Right cardiac atrium (tissue), 5 donors: ENCODE measurements at regions not wholly inside any gene's neighbourhood (a gene's known extent, or its start where the extent isn't known, plus 50 kb on each side); places are given as distances from the start of the nearest gene placed in this dataset.

Source experiments
- ATAC-seq, 2 donors: fragments of 200-7000 bp; cut with Tn5 transposase; one replicate each; pipeline versions ENCODE4 v1.8.0 to v1.9.1; 2020; ENCODE audit warnings: moderate library complexity in 2 of 2, mild to moderate bottlenecking in 1 of 2
- DNase-seq, 3 donors: peaks; one replicate each; pipeline ENCODE4 v3.0.0-alpha.2; 2020
- H3K27ac ChIP-seq: one replicate; pipeline ENCODE4 v1.5.1; 2013; ENCODE audit warnings: mild to moderate bottlenecking, low read length, control low read depth, moderate library complexity
- H3K27me3 ChIP-seq: one replicate; pipeline ENCODE4 v1.6.1; 2013; ENCODE audit not compliant: control insufficient read depth, insufficient read depth
- H3K4me1 ChIP-seq: one replicate; pipeline ENCODE4 v1.6.1; 2013; ENCODE audit warnings: low read length; ENCODE audit not compliant: control insufficient read depth, insufficient read depth
- H3K4me3 ChIP-seq: one replicate; pipeline ENCODE4 v1.5.1; 2013; ENCODE audit warnings: low read length, control low read depth
- H3K9me3 ChIP-seq: one replicate; pipeline ENCODE4 v1.6.1; 2013; ENCODE audit warnings: low read length; ENCODE audit not compliant: control insufficient read depth
- whole genome bisulfite sequencing: extraction: QIAGEN DNeasy Blood & Tissue Kit; methylation state at CpG from one replicate; pipeline ENCODE4 v1.1.7; 2013; 5-methylcytosine and 5-hydroxymethylcytosine counted together
- intact Hi-C, 4 donors: fragments of 100-400 bp; cut with DNase I; formaldehyde crosslinking; loops; one replicate each; pipeline versions ENCODE4 v1.11.0 to v1.14.0; 2022 to 2023
- donor health status: healthy with polysubstance abuse.
- donor health status: DM: no; HTN: yes; CAD: no.
- donor health status: DM: no; HTN: no; CAD: no.
- donor health status: DM: no; HTN: yes; CAD: no; lungs with severe emphysema.
- donor health status: DM: yes; HTN: yes; CAD: no.

DNA sequence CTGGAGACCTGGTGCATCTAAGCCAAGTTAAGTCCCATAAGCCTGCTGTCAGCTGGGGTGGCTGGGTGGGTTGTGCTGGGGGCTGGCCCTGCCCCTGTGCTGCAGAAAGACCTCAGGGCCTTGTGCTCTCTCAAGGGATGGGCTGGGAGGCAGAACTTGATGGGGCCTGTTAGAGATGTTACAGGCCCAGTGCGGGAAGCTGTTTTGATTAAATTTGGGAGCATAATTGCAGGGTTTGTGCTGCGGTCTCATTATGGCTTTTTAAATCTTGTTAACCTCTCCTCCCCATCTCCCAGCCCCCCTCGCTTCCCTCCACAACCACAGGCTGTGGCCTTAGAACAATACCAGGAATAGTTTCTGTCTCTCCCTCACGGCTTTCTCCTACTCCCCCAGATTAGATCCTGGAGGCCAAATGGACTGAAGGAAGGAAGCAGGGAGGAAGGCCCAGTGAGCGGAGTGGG lies 87.6 kb upstream of the TLE3 start:
- H3K9me3 ChIP-seq: no peaks in the 10 kb centered on the region
- H3K27me3 ChIP-seq: no peaks in the 10 kb centered on the region
- WGBS: 76% methylated on average over 5 of the region's 5 CpGs
- intact Hi-C loops: no loop called here
- H3K4me3 ChIP-seq: no peak overlapping the region
- H3K4me1 ChIP-seq: no peaks in the 10 kb centered on the region
- DNase-seq: no peak
- no peak for ATAC-seq
- H3K27ac ChIP-seq: no peak overlapping the region

DNA sequence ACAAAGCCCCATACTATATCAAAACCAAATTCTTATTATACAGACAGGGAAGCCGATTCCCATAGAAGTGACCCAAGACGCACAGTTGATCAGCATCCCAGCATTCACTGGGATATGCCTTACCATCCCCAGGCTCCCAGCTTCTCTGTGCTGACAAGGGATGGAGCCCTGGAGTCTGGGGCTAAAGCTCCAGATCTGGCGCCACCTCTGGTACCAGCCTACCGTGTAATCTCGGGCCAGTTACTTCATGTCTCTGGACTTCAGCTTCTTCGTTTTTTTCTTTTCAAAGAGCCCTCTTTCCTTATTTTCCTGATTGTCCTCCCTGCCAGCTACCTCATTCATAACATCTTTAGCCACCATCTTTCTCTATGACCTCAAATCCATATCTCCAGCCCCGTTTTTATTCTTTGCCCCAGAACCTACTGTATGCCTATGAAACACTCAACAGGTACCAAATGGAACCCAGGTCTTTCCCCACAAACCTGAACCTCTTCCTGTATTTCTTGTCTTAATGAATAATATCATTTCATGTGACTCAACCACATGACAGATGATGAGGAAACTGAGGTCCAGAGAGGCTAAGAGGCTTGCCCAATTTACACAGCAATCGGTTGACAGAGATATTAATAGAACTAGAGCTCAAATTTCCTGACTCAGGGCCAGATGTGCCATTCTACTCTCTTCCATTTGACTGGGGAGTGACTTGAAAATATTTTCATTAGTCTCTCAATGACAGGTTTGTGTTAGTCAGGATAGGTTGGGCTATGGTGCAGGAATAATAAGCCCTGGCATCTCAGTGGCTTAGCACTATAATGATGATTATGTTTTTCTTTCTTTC lies 85.4 kb upstream of the TLE3 start:
- Histone ChIP-seq H3K27me3 (no peaks in the 10 kb centered on the region), H3K4me3 (no peak overlapping the region), H3K9me3 (no peaks in the 10 kb centered on the region), H3K4me1 (no peaks in the 10 kb centered on the region), H3K27ac (no peak overlapping the region)
- 73% methylated on average over 8 of the region's 8 CpGs for WGBS
- intact Hi-C loops: no loop called here
- ATAC-seq (no peak), DNase-seq (peak in 1 of 3 donors; percentile 18)

DNA sequence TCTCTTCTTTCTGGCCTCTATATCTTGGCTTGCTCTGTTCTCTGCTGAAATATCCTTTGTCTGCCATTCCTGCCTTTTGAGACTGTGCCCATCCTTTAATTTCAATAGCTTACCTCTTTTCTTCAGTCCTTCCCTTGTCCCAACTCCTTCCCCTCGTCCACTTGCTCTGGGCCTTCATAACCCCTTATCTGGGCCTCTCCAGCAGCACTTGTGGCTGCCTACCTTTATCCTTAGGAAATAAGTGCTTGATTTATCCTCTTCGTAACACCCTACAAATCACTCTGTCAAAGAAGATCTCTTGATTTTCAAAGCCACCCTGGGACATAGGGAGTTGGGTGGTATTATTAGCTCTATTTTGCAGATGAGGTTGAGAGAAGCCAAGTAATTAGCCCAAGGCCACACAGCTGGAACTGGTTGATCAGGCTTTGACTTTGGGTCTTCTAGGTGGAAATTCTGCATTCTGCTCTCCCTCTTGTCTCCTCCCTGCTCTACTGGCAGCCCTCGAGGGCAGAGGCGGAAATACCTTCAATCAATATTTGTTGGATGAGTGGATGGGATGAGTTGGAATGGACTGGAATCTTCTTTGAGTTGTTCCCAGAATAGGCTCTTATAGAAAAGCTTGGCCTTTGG lies 84.0 kb upstream of the TLE3 start:
- Histone ChIP-seq H3K9me3 (no peaks in the 10 kb centered on the region), H3K4me1 (no peaks in the 10 kb centered on the region), H3K27ac (no peak overlapping the region), H3K27me3 (no peaks in the 10 kb centered on the region), H3K4me3 (no peak overlapping the region)
- 76% methylated on average over 4 of the region's 4 CpGs for WGBS
- DNase-seq (no peak), ATAC-seq (no peak)
- intact Hi-C loops: no loop called here

- Histone ChIP-seq H3K9me3 (no peaks in the 10 kb centered on the region), H3K4me1 (no peaks in the 10 kb centered on the region), H3K27ac (no peak overlapping the region), H3K4me3 (no peak overlapping the region), H3K27me3 (no peaks in the 10 kb centered on the region)
- ATAC-seq: peak; percentile 11 to 16
- peak in 1 of 3 donors; percentile 44 for DNase-seq
- WGBS: 84% methylated on average over 15 of the region's 15 CpGs
- intact Hi-C loops: no loop called here
Measured at GRCh38 chr15:70180186-70180875, 82.6 kb upstream of the TLE3 start.

DNA sequence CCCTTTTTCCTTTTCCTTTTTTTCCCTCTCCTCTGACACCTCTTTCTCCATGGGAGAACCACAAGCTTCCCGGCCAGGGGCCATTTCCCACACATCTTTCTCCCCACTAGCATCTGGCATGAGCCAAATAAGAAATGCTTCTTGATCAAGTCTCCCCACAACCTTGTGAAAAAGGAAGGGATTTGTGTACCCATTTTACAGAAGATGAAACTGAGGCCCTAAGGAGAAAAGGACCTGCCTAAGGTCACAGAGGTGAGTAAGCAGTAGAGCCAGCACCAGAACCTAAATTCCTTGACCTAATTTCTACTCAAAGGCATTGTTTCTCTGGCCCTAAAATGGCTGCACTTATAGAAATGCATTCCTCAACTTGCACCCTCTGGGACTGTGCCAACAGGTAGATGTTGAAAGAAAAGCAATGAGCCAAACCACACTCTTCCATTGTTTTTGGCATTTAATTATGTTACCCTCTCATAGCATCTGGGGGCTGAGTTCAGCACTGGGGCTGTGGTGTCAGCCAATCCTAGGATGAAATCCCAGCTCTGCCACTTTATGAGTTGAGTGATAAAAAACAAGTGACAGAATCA lies 81.7 kb upstream of the TLE3 start:
- no peak for ATAC-seq
- Histone ChIP-seq H3K27me3 (no peaks in the 10 kb centered on the region), H3K4me3 (no peak overlapping the region), H3K9me3 (no peaks in the 10 kb centered on the region), H3K4me1 (no peaks in the 10 kb centered on the region), H3K27ac (no peak overlapping the region)
- peak in 1 of 3 donors; percentile 4 for DNase-seq
- intact Hi-C loops: no loop called here
- WGBS: 98% methylated on average over 1 of the region's 1 CpG

DNA sequence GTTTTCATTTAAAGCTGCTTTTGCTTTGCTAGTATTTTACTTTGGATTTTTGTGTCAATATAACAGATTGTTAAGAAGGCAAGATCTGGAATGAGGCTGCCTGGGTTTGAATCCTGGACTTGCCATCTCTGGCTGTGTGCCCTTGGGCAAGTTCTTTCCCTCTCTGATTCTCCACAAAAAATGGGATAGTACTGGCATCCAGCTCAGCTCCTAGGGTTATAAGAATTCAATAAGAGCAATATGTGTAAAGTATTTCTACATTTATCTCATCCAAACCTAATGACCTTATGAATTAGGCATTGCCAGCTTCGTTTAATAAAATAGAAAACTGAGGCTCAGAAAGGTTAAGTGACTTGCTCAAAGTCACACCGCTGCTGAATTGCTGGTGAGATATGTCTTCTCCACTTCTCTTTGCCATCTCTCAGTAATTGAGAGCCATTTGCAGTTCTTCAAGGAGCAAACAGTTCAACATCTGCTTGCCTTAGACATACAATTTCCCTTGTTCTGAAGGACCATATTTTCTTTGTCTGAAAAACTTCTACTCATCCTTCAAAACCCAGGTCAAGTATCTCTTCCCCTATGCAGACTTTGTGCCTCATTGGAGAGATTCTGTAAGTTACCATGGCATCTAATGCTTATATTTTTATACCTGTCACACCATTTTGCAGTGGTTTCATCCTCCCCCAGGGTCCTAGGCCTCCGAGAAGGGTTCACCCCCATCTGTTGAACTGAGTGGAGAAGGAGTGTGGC lies 80.8 kb upstream of the TLE3 start:
- Histone ChIP-seq H3K27me3 (no peaks in the 10 kb centered on the region), H3K9me3 (no peaks in the 10 kb centered on the region), H3K27ac (no peak overlapping the region), H3K4me1 (no peaks in the 10 kb centered on the region), H3K4me3 (no peak overlapping the region)
- ATAC-seq (no peak), DNase-seq (no peak)
- intact Hi-C loops: no loop called here
- WGBS: 98% methylated on average over 3 of the region's 3 CpGs

DNA sequence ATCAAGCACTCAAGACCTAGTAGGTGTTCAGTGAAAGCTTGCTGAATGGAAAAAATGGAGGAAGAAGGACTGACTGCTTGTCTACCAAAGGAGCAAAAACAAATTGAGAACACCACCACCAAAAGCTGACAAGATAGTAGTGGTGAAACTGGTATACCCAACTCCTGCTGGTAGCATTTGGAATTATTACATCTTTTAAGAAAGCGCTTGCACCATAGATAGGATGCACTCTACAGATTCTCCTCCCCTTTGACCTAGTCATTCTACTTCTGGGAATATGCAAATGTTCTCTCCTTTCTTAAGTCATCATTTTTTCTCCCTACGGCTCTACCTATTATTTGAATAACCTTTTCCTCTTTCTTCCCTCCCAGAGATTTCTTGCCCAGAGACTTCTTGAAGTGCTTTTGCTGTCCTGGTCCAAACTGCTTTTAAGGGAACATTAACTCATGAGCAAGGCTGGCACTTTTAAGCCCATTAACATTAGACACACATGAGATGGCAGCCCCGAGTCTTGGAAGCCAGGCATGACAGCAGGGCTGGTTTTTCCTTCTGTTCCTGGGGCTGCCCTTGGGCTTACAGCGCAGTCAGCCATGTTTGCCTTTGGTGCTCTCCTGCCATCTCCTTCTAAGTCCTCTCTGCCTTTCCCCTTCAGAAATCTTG lies 75.0 kb upstream of the TLE3 start:
- Histone ChIP-seq H3K9me3 (no peaks in the 10 kb centered on the region), H3K27me3 (no peaks in the 10 kb centered on the region), H3K4me3 (no peak overlapping the region), H3K27ac (no peak overlapping the region), H3K4me1 (no peaks in the 10 kb centered on the region)
- DNase-seq (peak in 1 of 3 donors; percentile 4), ATAC-seq (no peak)
- WGBS: 81% methylated on average over 4 of the region's 4 CpGs
- intact Hi-C loops: no loop called here

GRCh38 chr15:70172124-70172523 lies 74.4 kb upstream of the TLE3 start:
- H3K27me3 ChIP-seq: no peaks in the 10 kb centered on the region
- ATAC-seq (peak; percentile 14 to 27), DNase-seq (peak in 1 of 3 donors; percentile 6)

DNA sequence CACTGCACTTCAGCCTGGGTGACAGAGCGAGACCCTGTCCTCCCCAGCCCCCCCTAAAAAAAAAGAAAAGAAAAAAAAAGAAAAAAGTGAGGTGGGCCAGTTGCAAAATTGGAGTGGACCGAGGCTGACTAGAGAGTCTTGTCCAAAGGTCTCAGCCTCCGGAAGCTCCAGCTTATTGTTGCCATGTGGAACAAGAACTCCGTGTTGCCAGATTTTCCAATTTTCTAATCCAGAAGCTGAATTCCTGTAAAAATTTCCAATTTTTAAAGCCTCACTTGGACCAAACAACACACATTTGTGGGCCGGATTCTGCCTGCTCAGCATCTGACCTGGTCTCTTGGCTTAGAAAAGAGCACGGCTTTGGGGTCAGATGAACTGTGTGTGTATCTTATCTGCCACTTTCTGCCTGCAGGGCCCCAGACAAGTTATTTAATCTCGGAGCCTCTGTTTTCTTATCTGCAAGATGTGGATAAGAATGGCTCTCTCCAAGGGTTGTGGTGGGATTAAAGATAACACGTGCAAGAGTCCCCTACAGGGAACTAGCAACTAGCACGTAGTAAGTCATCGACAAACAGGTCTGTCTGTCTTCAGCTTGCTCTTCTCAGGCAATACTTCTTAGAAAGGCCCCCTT lies 73.7 kb upstream of the TLE3 start:
- Histone ChIP-seq H3K4me3 (no peak overlapping the region), H3K4me1 (no peaks in the 10 kb centered on the region), H3K27ac (no peak overlapping the region), H3K27me3 (no peaks in the 10 kb centered on the region), H3K9me3 (no peaks in the 10 kb centered on the region)
- intact Hi-C loops: no loop called here
- ATAC-seq (no peak), DNase-seq (peak in 1 of 3 donors; percentile 37)
- WGBS: 53% methylated on average over 10 of the region's 10 CpGs

More at GRCh38 chr15:70172124-70172523, 74.4 kb upstream of the TLE3 start:
- no peak overlapping the region for H3K4me3 ChIP-seq
- WGBS: 96% methylated on average over 2 of the region's 2 CpGs
- no peaks in the 10 kb centered on the region for H3K9me3 ChIP-seq
- intact Hi-C loops: no loop called here
- H3K4me1 ChIP-seq: no peaks in the 10 kb centered on the region
- no peak overlapping the region for H3K27ac ChIP-seq
